Thyroid gland (tissue), 4 donors: ENCODE measurements at regions not wholly inside any gene's neighbourhood (a gene's known extent, or its start where the extent isn't known, plus 50 kb on each side); places are given as distances from the start of the nearest gene placed in this dataset.
"Not testable (repeated sequence)": the region's sequence is repeated elsewhere in the genome, so short reads cannot be mapped to it uniquely, and the experiment has no call there.

Experiments
- POLR2A ChIP-seq, 2 donors: fragments of 450-650 bp; IDR thresholded peaks; one replicate each; pipeline ENCODE4 v1.6.1; 2017; ENCODE audit warnings: antibody characterized with exemption in 2 of 2, mild to moderate bottlenecking in 2 of 2, moderate library complexity in 1 of 2
- TF ChIP-seq, protein P1 (sequence below), 6 experiments: fragments of 200-600 bp in 3 of 6; fragments of 450-650 bp in 3 of 6; sonication (generic) in 3 of 6; IDR thresholded peaks; one replicate each; pipeline ENCODE4 v1.5.1; 2016 to 2019; ENCODE audit warnings: antibody characterized with exemption in 6 of 6, mild to moderate bottlenecking in 2 of 6, inconsistent platforms in 1 of 6, moderate library complexity in 1 of 6

DNA sequence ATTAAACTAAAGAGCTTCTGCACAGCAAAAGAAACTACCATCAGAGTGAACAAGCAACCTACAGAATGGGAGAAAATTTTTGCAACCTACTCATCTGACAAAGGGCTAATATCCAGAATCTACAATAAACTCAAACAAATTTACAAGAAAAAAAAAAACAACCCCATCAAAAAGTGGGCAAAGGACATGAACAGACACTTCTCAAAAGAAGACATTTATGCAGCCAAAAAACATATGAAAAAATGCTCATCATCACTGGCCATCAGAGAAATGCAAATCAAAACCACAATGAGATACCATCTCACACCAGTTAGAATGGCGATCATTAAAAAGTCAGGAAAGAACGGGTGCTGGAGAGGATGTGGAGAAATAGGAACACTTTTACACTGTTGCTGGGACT, 439.3 kb upstream of the ADGRB3 start:
- TF ChIP-seq, protein P1, sequence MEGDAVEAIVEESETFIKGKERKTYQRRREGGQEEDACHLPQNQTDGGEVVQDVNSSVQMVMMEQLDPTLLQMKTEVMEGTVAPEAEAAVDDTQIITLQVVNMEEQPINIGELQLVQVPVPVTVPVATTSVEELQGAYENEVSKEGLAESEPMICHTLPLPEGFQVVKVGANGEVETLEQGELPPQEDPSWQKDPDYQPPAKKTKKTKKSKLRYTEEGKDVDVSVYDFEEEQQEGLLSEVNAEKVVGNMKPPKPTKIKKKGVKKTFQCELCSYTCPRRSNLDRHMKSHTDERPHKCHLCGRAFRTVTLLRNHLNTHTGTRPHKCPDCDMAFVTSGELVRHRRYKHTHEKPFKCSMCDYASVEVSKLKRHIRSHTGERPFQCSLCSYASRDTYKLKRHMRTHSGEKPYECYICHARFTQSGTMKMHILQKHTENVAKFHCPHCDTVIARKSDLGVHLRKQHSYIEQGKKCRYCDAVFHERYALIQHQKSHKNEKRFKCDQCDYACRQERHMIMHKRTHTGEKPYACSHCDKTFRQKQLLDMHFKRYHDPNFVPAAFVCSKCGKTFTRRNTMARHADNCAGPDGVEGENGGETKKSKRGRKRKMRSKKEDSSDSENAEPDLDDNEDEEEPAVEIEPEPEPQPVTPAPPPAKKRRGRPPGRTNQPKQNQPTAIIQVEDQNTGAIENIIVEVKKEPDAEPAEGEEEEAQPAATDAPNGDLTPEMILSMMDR (IDR thresholded peaks at IDR 0.05), result not testable (repeated sequence)
- TF ChIP-seq POLR2A (IDR thresholded peaks at IDR 0.05), result not testable (repeated sequence)
